Epithelial cell of proximal tubule (primary cell): ENCODE measurements at regions not wholly inside any gene's neighbourhood (a gene's known extent, or its start where the extent isn't known, plus 50 kb on each side); places are given as distances from the start of the nearest gene placed in this dataset.

Experiments used
- DNase-seq: peaks from one replicate; pipeline ENCODE4 v3.0.0-alpha.2; 2011; ENCODE audit warnings: low read depth
- H3K4me3 ChIP-seq: 2 replicates; pipeline ENCODE4 v1.5.1; 2011; ENCODE audit warnings: low read depth, mild to moderate bottlenecking, low read length
- CTCF ChIP-seq: conservative IDR thresholded peaks from 2 replicates; pipeline ENCODE4 v1.5.1; 2012; ENCODE audit warnings: low read depth, mild to moderate bottlenecking, low read length

DNA sequence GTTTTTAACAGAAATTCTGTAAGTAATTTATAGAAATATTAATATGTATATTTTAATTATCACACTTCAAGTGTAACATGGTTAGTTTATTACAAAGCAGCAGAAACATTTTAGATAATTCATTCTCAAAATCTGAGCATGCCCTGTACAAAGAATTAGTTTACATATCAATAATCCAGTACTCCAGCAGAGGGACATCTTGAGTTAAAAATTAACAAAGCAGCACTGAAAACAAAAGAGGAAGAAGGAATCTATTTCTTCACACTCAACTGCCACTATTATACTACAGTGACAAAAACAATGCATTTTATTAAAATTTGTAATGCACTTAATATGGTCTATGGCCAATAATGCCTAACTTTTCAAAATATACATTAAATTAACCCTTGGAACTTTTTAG lies 179.1 kb upstream of the KLHL4 start:
- no peak overlapping the region for H3K4me3 ChIP-seq
- TF ChIP-seq CTCF: peak; percentile 41
- DNase-seq: peak; percentile 2

DNA sequence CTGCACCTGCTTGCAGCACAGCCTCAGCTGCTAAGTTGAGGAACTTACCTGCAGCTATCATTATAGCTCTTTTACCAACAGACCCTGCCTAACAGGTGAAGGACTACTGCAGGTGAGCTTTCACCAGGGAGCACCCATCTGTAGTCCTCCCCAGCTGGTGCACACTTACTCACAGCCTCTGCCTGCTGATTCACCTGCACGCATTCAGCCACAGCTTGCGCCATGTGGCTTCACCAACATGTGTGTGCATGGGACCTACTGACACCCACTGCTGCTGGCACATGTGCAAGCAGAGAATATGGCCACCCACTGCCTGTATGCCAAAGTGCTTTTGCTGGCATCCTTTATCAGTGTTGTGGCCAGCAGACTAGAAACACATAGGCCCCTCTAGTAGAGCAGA lies 146.7 kb upstream of the KLHL4 start:
- no peak overlapping the region for H3K4me3 ChIP-seq
- TF ChIP-seq CTCF: no peak
- DNase-seq: no peak

DNA sequence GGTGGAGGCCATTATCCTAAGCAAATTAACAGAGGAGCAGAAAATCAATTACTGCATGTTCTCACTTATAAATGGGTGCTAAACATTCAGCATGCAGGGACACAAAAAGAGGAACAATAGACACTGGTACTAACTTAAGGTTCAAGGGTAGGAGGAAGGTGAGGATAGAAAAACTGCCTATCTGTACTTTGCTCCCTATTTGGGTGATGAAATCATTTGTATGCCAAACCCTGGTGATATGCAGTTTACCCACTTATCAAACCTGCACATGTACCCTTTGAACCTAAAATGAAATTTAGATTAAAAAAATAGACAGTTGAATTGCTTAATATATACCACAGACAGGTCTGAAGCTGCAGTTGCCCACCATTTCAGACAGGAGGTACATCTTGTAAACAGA lies 143.3 kb upstream of the KLHL4 start:
- TF ChIP-seq CTCF: no peak
- no peak overlapping the region for H3K4me3 ChIP-seq
- DNase-seq: no peak

- DNase-seq: no peak
- no peak overlapping the region for H3K4me3 ChIP-seq
- TF ChIP-seq CTCF: no peak
Observed at GRCh38 chrX:87376896-87377295, 140.7 kb upstream of the KLHL4 start.

DNA sequence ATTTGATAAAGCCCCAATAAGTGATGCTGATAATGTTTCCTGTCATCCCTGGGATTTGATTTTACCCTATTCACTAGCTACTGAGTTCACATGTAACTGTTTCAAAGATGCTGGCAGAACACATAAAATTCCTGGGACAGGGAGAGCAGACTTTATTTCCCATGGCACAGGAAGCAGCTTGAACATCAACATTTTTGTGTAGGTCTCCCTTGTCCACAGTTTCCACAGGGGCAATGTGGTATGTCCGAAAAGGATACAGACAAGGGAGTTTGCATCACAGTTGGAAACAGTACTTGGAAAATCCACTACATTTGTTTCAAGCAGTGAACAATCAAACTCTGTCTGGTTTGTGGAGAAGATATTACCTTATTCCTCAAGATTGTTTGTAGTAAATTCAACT lies 129.2 kb upstream of the KLHL4 start:
- DNase-seq: no peak
- H3K4me3 ChIP-seq: no peak overlapping the region
- TF ChIP-seq CTCF: no peak

- no peak for TF ChIP-seq CTCF
- no peak overlapping the region for H3K4me3 ChIP-seq
- no peak for DNase-seq
Observed at GRCh38 chrX:87391742-87392141, 125.9 kb upstream of the KLHL4 start.

GRCh38 chrX:87392369-87392768 lies 125.2 kb upstream of the KLHL4 start:
- no peak overlapping the region for H3K4me3 ChIP-seq
- no peak for TF ChIP-seq CTCF
- no peak for DNase-seq
